ENCODE measurements at regions not wholly inside any gene's neighbourhood (a gene's known extent, or its start where the extent isn't known, plus 50 kb on each side); places are given as distances from the start of the nearest gene placed in this dataset.
"Not testable (repeated sequence)": the region's sequence is repeated elsewhere in the genome, so short reads cannot be mapped to it uniquely, and the experiment has no call there.

DNA sequence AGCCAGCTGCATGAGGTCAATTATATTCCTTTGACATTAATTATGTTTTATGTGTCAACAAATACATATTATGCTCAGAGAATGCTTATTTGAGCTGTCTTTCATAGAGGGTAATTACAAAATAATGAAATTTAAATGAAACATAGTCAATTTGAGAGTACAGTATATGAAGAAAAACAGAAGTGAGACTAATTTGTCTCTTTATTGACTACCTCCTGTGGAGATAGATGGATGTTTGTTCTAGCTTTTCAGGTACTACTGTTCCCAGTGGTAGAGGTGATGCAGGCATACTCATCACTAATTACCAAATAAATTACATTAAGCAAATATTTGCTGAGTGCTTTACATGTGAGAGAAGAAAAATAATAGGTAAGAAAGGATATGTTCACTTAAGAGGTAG, 1129.6 kb downstream of the OTOL1 start:
- intact Hi-C loops (cut with DNase I) = no loop called here
- ATAC-seq (no peak), DNase-seq (no peak)
- Histone ChIP-seq H3K9me3 (no peaks in the 10 kb centered on the region), H3K4me3 (no peak overlapping the region), H3K27me3 (no peaks in the 10 kb centered on the region), H3K4me1 (no peaks in the 10 kb centered on the region), H3K27ac (no peak overlapping the region), H3K36me3 (replicated peaks in 1 of 2; ENCODE audit: insufficient read depth in 1 of 2, low read depth in 2 of 2) (no peaks in the 10 kb centered on the region)
- TF ChIP-seq POLR2A (IDR thresholded peaks at IDR 0.05) (no peak), CTCF (IDR thresholded peaks at IDR 0.05) (no peak)

DNA sequence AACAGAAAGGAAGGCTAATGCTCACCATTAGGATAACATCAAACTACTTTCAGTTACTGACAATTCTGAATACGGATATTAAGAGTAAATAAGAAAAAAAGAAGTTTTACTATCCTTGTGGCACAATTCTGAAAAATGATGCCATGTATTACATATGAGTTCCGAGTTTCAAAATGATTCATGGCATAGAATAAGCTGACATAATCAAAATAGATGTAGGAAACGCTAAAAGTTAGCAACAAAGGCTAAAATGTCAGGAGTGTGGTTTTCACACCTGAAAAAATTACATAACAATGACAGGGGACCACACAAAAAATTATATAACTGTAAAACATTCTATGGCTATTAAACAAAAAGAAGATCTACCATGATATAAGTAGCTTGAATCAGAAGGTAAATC, 1131.9 kb downstream of the OTOL1 start:
- intact Hi-C loops (cut with DNase I) = no loop called here
- no peak for TF ChIP-seq CTCF (IDR thresholded peaks at IDR 0.05)
- TF ChIP-seq POLR2A (IDR thresholded peaks at IDR 0.05) = no peak
- Histone ChIP-seq H3K36me3 (replicated peaks in 1 of 2; ENCODE audit: insufficient read depth in 1 of 2, low read depth in 2 of 2) (no peaks in the 10 kb centered on the region), H3K27me3 (no peaks in the 10 kb centered on the region), H3K4me1 (no peaks in the 10 kb centered on the region), H3K4me3 (no peak overlapping the region), H3K9me3 (no peaks in the 10 kb centered on the region), H3K27ac (no peak overlapping the region)
- DNase-seq (no peak), ATAC-seq (no peak)
- 44 to 69% methylated on average over 3 of the region's 3 CpGs for WGBS, 2 donors

DNA sequence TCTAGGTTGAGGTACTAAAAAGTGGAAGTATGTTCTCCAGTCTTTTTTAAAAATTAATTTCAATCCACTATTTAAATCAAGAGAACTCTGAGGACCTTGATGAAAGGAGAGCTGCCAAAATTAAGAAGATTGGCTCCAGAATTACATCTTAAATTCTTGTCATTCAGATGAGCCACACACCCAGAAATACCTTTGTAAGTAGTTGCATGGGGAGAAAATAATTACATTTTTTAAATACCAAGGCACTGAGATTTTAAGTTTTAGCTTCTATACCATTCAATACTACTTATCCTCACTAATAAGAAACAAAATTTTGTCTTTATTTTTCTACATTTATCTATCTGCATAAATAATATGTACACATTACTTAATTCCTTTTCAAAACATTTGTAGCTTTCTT, 1132.8 kb downstream of the OTOL1 start:
- DNase-seq (no peak), ATAC-seq (no peak)
- H3K4me3 ChIP-seq = no peak overlapping the region
- TF ChIP-seq POLR2A (IDR thresholded peaks at IDR 0.05) (no peak), CTCF (IDR thresholded peaks at IDR 0.05) (no peak)
- no peaks in the 10 kb centered on the region for H3K36me3 ChIP-seq (replicated peaks in 1 of 2; ENCODE audit: insufficient read depth in 1 of 2, low read depth in 2 of 2)
- no peaks in the 10 kb centered on the region for H3K4me1 ChIP-seq
- no peaks in the 10 kb centered on the region for H3K9me3 ChIP-seq
- no peak overlapping the region for H3K27ac ChIP-seq
- intact Hi-C loops (cut with DNase I) = no loop called here
- H3K27me3 ChIP-seq = no peaks in the 10 kb centered on the region

DNA sequence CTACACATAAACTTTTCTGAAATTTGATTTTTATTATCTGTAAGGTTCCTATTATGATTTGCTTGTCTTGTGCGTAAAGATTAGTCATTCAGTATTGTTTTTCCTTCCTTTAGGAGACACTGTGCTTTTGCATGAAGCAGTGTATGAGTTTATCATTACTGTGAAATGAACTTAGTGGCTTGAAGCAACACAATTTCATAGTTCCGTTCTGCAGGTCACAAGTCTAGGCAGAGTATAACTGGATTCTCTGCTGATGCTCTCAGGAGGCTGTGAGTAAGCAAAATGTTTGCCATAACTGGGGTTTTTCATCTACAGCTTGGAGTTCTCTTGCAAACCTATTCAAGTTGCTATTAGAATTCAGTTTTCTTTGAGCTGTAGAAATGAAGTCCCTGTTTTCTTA, 1136.1 kb downstream of the OTOL1 start:
- Histone ChIP-seq H3K4me3 (no peak overlapping the region), H3K27ac (no peak overlapping the region), H3K4me1 (no peaks in the 10 kb centered on the region), H3K9me3 (no peaks in the 10 kb centered on the region), H3K36me3 (replicated peaks in 1 of 2; ENCODE audit: insufficient read depth in 1 of 2, low read depth in 2 of 2) (no peaks in the 10 kb centered on the region), H3K27me3 (no peaks in the 10 kb centered on the region)
- DNase-seq (no peak), ATAC-seq (no peak)
- 63 to 65% methylated on average over 2 of the region's 2 CpGs for WGBS, 2 donors
- intact Hi-C loops (cut with DNase I) = no loop called here
- TF ChIP-seq POLR2A (IDR thresholded peaks at IDR 0.05) (no peak), CTCF (IDR thresholded peaks at IDR 0.05) (no peak)

- H3K4me3 ChIP-seq; intact Hi-C loops (cut with DNase I); H3K9me3 ChIP-seq; ATAC-seq; DNase-seq; H3K27ac ChIP-seq; H3K4me1 ChIP-seq; H3K27me3 ChIP-seq; H3K36me3 ChIP-seq (replicated peaks in 1 of 2; ENCODE audit: insufficient read depth in 1 of 2, low read depth in 2 of 2): not testable (repeated sequence)
- WGBS, 2 donors = 88% methylated on average over 13 of the region's 13 CpGs; no CpG with 5 or more reads in 1 of the 2 donors
These were observed 1143.6 kb downstream of the OTOL1 start for GRCh38 chr3:162640208-162640607.

Measured in body of pancreas (tissue), 4 donors.